HG03025 (cell line): ENCODE measurements at regions not wholly inside any gene's neighbourhood (a gene's known extent, or its start where the extent isn't known, plus 50 kb on each side); places are given as distances from the start of the nearest gene placed in this dataset.

Experiments
- ATAC-seq: cut with Tn5 transposase; IDR thresholded peaks from one replicate; pipeline ENCODE4 v1.9.1; 2021; ENCODE audit warnings: mild to moderate bottlenecking, moderate library complexity; ENCODE audit not compliant: unreplicated experiment, low FRiP score

DNA sequence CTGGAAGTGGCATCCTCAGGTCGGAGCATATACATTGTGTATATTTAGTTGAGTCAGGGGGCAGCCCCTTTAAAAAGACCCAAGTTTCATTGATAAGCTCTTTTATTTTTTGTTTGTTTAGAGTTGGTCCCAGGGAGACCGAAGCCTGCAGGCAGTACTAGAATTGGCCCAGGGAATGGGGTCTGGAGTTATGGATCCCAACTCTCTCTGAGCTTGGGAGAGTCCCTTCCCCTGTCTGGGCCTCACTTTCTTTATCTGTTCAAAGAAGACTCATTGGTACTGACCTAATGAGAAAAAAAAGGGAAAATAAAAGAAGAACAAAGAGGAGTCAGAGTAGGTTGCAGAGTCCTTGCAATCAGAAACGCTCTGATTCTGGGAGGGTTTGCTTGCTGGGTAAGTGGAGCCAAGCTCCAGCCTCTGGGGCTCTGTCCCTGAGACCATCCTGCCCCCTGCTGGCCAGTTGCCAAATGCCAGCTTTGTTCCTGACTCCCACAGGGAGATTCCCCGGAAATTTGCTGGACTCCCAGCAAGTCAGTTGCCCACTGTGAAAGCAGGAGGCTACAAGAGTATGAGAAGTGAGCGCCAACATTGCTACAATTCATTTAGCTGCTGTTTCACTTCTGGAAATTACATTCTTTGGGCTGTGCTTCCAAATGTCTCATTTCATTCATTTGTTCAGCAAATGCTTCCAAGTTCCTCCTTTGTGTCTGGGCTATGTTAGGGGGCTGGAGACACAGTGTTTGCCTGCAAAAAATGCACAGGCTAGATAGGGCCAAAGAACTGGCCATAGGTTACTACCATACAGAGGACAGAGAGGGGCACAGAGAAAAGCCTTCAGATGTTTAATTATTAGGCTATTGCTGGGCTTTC, 156.2 kb downstream of the MELK start:
- ATAC-seq, result peak; percentile 53

DNA sequence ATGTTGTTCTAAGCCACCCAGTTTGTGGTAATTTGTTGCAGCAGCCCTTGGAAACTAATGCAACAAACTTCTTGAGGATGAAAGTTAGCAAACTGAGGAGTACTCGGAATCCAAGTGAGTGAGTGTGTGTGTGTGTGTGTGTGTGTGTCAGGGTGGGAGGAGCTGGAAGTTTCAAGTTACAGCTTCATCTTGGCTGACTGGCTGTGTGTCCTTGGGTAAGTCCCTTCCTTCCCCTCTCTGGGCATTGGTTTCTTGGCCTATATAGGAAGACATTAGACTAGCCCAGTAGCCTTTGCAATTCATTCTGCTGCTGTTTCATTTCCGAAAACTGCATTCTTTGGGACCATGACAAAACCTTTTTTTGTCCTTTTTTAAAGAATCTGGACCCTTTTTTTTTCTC, 157.2 kb downstream of the MELK start:
- no peak for ATAC-seq

DNA sequence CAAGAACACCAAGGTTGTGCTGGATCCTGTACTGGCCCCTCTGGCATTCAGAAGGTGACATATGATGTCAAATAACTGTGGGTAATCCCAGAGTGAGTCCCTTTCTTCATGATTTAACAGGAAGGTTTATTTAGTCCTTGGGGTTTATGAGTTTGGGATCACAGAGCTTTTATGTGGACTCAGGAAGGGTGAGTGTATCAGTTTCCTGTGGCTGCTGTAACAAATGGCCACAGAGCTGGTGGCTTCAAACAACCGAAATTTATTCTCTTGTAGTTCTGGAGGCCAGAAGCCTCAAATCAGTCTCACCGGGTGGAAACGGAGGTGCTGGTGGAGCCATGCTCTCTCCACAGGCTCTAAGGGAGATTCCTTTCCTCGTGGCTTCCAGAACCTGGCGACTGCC, 157.7 kb downstream of the MELK start:
- no peak for ATAC-seq

DNA sequence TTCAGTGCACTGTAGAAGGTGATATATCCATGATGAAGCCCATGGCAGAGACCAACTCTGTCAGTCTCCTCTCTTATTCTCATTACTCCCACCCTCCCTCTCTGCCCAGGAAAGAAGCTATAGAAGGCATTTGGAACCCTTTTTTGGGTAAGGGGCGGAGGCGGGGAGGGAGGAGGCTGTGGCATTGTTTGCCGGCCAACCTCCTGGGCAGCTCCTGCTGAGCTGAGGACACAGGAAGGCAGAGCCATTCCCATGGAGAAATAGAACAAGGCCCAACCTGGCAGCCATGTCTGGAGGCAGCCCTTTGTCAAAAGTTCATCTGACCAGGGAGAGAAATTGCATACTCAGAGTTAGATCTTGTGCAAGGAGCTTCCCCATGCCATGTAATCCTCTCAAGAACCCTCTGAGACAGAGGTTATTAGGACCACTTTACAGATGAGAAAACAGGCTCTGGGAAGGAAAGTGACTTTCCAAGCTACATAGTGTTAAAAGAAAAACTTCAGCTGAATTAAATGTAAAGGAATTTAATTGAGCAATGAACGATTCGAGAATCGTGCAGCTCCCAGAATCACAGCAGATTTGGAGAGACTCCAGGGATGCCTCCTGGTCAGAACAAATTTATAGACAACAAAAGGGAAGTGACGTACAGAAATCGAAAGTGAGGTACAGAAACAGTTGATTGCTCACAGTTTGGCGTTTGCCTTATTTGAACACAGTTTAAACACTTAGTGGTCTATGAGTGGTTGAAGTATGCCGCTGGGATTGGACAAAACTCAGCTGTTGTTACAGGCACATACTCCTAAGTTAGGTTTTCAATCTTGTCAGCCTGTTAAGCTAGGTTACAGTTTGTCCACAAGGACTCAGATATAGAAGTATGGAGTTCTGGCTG, 158.6 kb downstream of the MELK start:
- ATAC-seq, result no peak

DNA sequence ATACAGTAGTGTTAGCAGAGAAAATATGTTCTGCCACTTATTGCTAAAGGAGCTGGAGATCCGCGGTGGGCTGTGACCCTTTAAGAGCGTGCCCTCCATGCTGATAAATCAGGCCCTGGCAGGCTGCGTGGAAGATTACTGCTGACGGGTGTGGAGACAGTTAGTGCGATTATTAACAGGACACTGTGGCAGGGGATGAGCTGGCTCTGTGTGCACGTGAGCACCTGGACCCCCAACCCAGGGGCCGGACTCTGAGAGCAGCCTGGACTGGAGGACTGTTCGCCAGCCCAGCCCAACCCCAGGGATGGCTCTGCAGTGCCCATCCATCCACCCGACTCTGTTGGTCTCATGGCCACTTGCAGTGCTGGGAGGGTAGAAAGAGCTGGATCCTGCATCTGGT, 162.0 kb downstream of the MELK start:
- ATAC-seq, result no peak

DNA sequence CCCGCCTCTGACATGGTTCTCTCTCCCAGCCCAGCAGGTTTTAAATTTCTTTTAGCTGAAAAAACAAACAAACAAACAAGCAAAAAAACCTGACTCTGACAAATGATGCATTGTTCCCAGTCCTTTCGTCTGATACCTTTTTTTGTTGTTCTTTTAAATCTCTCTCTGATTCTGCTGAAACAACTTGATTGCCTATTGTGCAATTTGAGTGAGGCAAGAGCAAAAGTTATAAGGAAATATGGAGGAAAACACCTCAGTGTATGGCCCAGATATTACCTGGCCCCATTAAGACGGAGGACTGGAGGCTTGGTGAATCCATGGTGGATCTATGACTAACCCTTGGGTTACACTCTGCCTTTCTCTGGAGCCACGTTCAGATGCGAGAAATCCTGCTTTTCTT, 164.0 kb downstream of the MELK start:
- ATAC-seq, result no peak

DNA sequence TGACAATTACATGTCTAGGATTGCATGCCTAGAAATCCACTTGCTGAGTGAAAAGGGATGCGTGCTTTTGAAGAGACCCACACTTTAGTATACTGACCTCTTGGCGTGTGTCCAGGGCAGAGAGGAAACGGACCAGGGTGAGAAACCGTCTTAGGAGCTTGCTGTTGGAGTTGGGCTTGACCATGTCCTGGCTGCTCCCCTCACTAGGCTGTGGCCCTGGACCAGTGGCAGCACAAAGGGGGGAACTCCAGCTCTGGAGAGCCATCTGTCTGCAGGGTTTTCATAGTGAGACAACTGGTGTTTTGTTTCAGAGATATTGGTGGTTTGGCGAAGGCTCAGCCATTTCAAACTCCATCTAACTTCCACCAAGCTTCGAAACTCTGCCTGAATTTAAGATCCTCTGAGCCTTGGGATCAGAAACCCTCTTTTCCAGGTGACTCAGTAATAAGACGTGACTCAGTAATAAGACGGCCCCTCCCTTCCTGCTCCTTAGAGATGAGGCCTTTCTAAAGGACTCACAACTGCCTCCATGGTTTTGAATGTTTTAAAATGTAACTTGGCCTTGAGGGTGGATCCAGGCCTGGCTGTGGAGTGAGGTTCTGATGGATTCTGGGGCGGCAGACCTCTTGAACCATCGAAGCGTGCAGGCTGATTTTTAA, 165.8 kb downstream of the MELK start:
- no peak for ATAC-seq

DNA sequence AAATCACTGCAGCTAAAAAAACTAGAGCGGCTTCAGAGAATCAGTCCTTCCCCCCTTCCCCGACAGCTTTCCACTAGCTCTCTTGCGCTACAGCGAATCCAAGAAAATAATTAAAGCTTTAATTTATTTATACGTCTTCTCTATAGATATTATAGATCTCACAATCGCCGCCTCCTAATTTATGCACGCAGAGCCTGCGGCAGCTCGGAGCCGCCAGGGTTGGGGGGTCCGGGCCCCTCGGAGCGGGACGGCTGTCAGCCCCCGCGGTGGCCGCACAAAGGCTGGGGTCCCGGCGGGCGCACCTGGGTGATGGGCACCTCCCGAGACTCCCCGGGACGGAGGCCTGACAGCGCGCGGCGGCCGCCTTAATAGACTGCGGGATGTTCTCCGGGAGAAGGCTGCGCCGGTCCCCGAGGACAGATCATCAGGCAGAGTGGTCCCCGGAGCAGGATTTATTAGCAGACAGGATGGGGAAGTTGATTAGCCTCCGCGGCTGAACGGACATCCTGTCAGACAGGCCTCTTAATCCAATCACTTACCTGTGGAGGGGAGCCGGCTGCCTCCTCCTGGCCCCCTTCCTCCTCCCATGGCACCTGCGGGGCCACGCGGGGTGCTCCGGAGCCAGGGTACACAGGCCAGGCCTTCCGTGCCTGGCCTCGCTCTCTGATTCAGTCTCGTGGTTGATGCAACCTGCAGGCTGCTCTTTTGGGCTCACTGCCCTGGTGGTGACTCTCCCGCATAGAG, 166.8 kb downstream of the MELK start:
- ATAC-seq, result no peak

DNA sequence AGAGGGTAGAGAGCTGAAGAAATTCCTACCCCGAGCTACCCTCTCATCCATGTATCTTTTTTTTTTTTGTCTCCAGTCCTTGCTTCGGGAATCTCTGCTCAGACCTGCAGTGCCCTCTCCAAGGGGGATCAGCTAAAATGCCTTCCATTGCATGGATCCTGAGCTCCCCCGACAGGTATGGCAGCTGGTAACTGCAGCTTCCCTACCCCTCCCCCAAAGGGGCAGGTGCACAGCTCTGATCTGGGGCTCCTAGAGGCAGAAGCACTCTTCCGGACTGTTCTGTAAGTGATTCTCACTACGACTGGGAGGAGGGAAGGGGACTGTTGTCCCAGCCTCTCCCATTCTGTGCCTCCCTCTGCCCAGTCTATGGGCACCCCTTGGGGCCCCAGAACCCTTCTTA, 169.6 kb downstream of the MELK start:
- no peak for ATAC-seq

DNA sequence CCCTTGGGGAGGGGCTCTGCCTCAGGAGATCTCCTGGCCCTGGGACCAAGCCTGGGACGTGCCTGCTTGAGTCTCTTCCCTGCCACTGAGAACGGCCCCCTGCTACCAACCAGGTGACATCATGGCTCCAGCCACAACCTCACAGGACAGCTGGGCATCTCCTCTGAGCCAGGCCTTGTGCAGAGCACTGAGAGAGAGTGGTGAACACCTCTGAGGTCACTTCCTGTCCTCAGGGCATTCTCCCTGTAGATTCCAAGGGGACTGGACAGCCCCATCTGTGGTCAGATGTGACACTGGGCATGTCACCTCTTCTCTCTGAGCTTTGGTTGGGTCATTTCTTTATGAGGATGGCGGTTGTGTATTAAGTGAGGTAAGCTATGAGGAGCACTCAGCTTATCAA, 172.0 kb downstream of the MELK start:
- ATAC-seq, result no peak

DNA sequence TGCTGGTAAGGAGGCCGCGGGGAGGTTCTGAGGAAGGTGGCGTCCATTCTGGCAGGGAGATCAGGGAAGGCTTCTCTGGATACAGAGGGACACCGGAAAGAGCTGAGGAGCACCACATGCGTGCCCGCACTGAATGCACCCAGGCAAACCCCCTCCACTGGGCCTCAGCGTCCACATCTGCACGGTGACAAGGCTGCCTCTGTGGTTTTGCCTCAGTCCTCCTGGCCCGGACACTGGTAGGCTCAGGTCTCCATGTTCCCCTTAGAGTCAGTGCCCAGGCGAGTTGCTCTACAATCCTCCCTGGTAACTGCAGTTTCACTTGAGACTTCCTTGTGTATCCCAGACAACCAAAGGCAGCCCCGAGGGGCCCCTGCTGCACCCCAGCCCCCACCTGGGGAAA, 173.3 kb downstream of the MELK start:
- ATAC-seq, result no peak

DNA sequence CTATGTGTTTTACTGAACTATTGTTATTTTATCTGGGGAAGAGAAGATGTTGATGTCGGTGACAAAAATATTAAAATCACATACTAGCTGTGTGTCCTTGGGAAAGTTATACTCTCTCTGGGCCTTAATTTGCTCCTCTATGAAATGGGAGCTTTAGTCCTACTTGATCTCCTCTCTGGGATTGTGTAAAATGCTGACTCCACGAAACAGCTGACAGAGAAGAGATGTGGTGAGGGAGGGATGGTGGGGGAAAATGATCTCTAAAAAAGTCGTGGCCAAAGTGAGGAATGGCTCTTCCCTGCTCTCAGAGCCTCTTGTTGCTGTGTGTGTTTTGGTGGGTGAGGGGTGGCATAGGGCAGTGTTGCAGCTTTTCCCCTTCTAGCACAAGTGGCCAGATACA, 173.7 kb downstream of the MELK start:
- ATAC-seq, result no peak

DNA sequence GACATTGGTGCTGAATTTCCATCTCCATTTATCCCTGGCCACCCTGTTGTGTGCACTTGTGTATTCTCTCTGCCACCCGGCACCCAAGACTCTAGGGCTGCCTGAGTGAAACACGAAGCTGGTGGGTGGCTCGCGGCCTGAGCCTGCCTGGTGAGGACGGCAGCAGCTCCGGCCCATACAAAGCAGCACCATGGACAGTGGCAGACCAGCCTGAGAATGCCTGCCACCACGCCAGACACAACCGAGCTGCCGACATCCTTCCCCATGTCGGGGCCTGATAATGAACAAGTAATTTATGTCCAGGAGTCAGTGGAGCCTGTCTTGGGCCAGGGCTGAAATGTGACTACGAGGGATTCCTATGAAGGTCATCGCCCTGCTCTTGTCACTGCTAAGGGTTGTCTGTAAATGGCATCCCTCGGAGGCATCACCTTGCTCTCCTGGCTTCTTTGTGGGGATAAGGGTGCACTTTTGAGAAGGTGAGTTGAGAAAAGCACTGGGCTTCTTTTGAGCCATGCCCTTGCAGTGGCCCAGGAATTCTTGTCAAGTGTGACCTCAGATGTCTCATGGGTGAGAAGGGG, 175.7 kb downstream of the MELK start:
- no peak for ATAC-seq

DNA sequence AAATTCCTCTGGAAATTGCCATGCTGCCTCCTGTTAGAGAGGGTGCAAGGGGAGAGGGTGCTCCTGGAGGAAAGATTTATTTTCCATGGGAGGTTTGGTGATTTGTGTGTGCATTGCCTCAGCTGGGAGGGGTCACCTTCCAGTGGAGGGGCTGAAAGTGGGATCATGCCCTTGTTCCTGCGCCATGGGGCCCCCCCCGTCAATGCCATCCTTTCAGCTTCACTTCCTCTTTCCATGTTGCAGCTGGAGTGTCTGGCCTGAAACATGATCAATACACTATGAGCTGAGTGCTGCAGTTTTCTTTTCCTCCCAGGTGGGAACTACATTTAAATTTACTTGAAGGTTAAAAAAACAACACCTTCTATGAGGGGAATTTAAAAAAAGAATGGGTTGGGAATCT, 176.8 kb downstream of the MELK start:
- no peak for ATAC-seq

DNA sequence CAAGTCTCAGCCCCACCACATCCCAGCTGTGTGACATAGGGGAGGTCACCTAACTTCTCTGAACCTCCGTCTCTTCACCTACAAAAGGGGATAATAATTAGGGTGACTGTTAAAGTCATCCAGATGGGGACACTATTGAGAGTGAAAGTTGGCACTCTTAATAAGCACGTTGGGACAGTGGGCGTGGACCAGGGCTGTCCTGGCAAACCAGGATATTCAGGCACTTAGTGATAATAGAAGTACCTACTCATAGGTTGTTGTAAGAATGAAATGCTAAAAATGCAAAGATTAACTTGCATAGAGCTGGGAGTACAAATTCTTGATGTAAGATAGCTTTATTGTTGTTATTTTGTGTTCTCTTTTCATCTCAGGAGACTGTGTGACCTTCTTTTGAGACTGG, 177.9 kb downstream of the MELK start:
- no peak for ATAC-seq

DNA sequence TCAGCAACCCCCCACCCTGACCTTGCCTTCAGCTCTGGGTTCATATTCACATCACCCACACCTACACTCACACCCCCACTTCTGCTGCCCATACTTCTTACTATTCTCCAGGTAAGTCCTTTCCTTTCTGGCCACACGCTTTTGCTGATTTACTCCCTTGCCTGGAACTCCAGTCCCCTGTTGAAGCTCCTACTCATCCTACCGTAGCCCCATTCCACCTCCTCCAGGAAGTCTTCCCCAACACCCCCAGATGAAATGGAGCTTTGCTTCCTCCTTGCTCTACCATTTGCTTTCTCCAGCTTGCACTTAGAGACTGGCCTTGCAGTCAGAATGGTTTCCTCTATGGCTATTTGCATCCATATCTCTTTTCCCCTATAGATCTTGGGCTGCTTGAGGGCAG, 182.3 kb downstream of the MELK start:
- ATAC-seq, result no peak

DNA sequence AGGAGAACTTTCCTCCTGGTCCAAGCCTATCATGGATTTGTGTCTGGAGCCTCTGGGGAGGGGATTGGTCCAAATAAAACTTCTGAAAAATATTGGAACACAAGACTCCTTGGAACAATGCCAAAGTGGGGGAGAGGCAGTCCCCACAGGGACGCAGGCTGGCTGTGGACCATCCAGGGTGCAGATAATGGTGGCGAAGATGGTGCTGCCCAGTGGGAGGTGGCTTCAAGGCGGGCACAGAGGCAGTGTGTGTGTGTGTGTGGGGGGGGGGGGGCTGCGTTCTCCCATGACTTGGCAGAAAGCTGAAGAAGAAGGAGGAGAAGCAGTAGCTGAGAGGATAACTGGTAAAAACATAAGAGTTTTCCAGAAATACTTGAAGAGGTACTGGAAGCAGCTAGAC, 186.4 kb downstream of the MELK start:
- no peak for ATAC-seq

DNA sequence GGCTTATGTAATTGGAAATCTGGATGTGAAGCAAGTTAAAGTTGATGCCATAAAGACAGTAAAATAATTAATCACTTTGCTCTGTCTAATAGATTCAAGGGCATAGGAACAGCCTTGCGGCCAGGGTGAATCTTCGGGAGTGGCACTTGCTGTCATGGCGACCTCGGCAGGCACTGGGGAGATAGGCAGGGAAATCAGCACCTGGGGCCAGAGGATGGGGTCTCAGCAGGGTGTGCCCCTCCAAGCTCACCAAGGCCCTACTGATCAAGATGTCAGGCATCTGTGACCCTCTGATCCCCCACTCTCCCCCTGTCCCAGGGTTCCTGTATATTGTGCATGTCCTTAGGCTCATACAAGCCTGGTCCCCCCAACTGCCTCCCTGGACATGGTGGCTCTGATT, 187.3 kb downstream of the MELK start:
- no peak for ATAC-seq

DNA sequence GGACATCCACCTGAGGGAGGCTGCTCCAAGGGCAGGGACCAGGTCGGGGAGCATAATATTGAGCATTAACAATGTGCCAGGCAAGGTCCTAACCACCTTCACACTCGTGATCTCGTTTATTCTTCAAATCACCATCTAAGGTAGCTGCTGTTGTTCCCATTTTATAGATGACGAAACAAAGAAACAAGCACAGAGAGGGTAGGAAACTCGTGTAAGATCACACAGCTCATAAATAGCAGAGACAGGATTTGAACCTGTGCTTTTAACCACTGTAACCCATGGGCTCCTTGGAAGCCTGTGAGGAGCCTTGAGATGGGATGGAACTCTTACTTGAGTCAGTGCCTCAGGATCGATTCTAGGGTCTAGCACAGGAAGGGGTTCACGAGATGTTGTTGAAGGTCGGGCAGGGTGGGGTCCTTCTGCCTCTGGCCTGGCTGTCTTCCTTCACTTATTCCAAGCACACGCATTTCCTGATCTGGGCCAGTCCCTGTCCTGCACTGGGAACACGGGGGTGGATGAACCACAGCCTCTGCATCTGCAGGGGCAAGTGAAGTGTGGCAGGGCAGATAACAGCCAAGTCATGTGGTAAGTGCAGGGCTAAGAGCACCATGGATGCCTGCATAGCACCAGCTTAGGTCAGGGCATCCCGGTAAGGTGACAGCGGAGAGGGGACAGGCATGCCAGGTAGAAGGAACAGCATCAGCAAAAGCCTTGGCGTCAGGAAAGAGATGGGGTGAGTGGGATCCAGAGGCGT, 188.1 kb downstream of the MELK start:
- ATAC-seq, result no peak

DNA sequence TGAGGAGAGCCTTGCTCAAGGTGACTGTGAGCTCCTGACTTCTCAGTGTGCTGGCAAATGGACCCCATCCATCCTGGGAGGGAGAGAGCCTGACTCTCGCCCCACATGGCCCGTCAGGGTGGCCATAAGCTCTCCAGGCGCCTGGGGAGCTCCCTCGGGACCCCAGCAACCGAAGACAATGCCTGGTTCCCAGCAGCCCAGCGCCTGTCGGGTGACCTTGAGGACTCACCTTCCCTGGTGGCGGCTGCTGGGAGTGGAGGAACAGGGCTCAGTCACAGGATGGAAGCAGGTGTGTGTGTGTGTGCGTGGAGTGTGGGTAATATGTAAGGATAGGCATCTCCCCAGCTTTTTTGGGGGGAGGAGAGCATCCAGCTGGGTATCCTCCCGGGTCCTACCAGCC, 190.3 kb downstream of the MELK start:
- ATAC-seq, result no peak
